Endothelial cell of umbilical vein (primary cell): ENCODE measurements at regions not wholly inside any gene's neighbourhood (a gene's known extent, or its start where the extent isn't known, plus 50 kb on each side); places are given as distances from the start of the nearest gene placed in this dataset.

Experiments
- EZH2 ChIP-seq: IDR thresholded peaks from 2 replicates; pipeline ENCODE4 v1.6.1; 2012; ENCODE audit warnings: borderline replicate concordance, low read depth, mild to moderate bottlenecking, moderate library complexity, low read length, inconsistent platforms; ENCODE audit not compliant: severe bottlenecking
- POLR2A ChIP-seq: IDR thresholded peaks from 2 replicates; pipeline ENCODE4 v1.6.1; 2012; ENCODE audit warnings: low read depth, mild to moderate bottlenecking, control low read depth, low read length
- TF ChIP-seq, protein P1 (sequence below): IDR thresholded peaks from 2 replicates; pipeline ENCODE4 v1.6.1; 2011; ENCODE audit not compliant: insufficient read depth, insufficient read length

DNA sequence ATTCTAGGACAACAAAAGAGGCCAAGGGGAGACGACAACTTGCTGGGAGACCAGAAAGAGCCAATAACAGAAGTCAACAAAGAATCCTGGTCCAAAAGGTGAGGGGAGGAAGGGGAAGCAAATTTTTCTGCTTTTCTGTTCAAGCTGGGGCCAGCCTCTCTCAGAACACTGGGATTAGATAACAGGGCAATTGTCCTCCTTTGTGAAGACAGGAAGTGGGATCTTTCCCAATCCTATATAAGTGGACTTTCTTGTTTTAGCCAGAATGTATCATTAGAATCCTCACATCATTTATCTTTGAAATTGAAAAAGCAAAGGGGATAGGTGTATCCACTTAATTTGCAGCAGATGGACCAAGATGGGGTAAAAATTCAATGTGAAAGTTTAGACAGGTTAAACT, 101.2 kb upstream of the COL21A1 start:
- TF ChIP-seq EZH2 (no peak), POLR2A (no peak)
- TF ChIP-seq, protein P1, sequence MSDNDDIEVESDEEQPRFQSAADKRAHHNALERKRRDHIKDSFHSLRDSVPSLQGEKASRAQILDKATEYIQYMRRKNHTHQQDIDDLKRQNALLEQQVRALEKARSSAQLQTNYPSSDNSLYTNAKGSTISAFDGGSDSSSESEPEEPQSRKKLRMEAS = no peak
